ENCODE measurements at regions not wholly inside any gene's neighbourhood (a gene's known extent, or its start where the extent isn't known, plus 50 kb on each side); places are given as distances from the start of the nearest gene placed in this dataset.

DNA sequence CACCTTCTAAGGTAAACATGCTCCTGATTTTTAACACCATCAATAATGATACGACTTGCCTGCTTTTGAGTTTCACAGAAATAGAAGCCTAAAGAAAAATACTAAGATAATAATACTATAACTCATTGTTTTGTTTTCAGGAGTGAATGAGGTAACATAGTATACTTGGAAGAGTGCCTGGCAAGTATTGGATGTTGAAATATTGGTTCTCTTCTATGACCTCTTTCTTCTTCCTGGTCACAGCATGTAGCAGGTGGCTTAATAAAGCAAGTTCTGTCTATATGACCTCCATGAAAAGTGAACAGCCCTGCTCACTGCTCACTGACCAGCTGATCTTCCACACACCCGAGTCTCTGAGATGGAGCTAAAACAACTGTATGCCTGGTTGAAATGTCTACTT, 312.3 kb upstream of the ONECUT1 start:
- ATAC-seq: no peak
- ChIA-PET CTCF (ENCODE audit: low intra/inter-chr PET ratio) (no interaction called here), POLR2A (no interaction called here)
- no peaks in the 10 kb centered on the region for H4K20me1 ChIP-seq (replicated peaks; ENCODE audit: control insufficient read depth, insufficient read depth, low read length)
- no peaks in the 10 kb centered on the region for H3K4me1 ChIP-seq (replicated peaks in 1 of 2; ENCODE audit: control insufficient read depth in 2 of 2, insufficient read depth in 2 of 2, low read length in 2 of 2)
- BruUV-seq (replicated peaks): no TSS peak
- no peak overlapping the region for H2AFZ ChIP-seq (ENCODE audit: low read depth, low read length)
- H3K27ac ChIP-seq (ENCODE audit: extremely low read depth, low read depth, low read length): no peak overlapping the region
- no peak for DNase-seq (ENCODE audit: extremely low read depth in 1 of 4, low spot score in 3 of 4)
- no peaks in the 10 kb centered on the region for H3K36me3 ChIP-seq (ENCODE audit: control insufficient read depth, insufficient read depth, low read length)
- intact Hi-C loops (cut with micrococcal nuclease) (no loop called here), in situ Hi-C loops (cut with MboI) (no loop called here)
- no peak overlapping the region for H3K4me2 ChIP-seq (ENCODE audit: insufficient read depth, low read length)
- H3K9me1 ChIP-seq (ENCODE audit: control insufficient read depth, insufficient read depth, low read length): no peaks in the 10 kb centered on the region
- no peak overlapping the region for H3K9ac ChIP-seq (ENCODE audit: insufficient read depth in 1 of 2, low read depth in 2 of 2, low read length in 2 of 2)
- TF ChIP-seq MCM5 (IDR thresholded peaks at IDR 0.05; ENCODE audit: low read depth): no peak
- TF ChIP-seq, protein P1, sequence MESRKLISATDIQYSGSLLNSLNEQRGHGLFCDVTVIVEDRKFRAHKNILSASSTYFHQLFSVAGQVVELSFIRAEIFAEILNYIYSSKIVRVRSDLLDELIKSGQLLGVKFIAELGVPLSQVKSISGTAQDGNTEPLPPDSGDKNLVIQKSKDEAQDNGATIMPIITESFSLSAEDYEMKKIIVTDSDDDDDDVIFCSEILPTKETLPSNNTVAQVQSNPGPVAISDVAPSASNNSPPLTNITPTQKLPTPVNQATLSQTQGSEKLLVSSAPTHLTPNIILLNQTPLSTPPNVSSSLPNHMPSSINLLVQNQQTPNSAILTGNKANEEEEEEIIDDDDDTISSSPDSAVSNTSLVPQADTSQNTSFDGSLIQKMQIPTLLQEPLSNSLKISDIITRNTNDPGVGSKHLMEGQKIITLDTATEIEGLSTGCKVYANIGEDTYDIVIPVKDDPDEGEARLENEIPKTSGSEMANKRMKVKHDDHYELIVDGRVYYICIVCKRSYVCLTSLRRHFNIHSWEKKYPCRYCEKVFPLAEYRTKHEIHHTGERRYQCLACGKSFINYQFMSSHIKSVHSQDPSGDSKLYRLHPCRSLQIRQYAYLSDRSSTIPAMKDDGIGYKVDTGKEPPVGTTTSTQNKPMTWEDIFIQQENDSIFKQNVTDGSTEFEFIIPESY (CRISPR knock-in tag; IDR thresholded peaks at IDR 0.05): no peak
- TF ChIP-seq BRD4 (IDR thresholded peaks at IDR 0.05): no peak
- TF ChIP-seq, protein P2, sequence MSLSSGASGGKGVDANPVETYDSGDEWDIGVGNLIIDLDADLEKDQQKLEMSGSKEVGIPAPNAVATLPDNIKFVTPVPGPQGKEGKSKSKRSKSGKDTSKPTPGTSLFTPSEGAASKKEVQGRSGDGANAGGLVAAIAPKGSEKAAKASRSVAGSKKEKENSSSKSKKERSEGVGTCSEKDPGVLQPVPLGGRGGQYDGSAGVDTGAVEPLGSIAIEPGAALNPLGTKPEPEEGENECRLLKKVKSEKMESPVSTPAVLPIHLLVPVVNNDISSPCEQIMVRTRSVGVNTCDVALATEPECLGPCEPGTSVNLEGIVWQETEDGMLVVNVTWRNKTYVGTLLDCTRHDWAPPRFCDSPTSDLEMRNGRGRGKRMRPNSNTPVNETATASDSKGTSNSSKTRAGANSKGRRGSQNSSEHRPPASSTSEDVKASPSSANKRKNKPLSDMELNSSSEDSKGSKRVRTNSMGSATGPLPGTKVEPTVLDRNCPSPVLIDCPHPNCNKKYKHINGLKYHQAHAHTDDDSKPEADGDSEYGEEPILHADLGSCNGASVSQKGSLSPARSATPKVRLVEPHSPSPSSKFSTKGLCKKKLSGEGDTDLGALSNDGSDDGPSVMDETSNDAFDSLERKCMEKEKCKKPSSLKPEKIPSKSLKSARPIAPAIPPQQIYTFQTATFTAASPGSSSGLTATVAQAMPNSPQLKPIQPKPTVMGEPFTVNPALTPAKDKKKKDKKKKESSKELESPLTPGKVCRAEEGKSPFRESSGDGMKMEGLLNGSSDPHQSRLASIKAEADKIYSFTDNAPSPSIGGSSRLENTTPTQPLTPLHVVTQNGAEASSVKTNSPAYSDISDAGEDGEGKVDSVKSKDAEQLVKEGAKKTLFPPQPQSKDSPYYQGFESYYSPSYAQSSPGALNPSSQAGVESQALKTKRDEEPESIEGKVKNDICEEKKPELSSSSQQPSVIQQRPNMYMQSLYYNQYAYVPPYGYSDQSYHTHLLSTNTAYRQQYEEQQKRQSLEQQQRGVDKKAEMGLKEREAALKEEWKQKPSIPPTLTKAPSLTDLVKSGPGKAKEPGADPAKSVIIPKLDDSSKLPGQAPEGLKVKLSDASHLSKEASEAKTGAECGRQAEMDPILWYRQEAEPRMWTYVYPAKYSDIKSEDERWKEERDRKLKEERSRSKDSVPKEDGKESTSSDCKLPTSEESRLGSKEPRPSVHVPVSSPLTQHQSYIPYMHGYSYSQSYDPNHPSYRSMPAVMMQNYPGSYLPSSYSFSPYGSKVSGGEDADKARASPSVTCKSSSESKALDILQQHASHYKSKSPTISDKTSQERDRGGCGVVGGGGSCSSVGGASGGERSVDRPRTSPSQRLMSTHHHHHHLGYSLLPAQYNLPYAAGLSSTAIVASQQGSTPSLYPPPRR (CRISPR knock-in tag; IDR thresholded peaks at IDR 0.05; ENCODE audit: borderline replicate concordance): no peak
- TF ChIP-seq POU5F1 (IDR thresholded peaks at IDR 0.05; ENCODE audit: borderline replicate concordance, low read depth, low read length, partially characterized antibody): no peak
- TF ChIP-seq, protein P3, sequence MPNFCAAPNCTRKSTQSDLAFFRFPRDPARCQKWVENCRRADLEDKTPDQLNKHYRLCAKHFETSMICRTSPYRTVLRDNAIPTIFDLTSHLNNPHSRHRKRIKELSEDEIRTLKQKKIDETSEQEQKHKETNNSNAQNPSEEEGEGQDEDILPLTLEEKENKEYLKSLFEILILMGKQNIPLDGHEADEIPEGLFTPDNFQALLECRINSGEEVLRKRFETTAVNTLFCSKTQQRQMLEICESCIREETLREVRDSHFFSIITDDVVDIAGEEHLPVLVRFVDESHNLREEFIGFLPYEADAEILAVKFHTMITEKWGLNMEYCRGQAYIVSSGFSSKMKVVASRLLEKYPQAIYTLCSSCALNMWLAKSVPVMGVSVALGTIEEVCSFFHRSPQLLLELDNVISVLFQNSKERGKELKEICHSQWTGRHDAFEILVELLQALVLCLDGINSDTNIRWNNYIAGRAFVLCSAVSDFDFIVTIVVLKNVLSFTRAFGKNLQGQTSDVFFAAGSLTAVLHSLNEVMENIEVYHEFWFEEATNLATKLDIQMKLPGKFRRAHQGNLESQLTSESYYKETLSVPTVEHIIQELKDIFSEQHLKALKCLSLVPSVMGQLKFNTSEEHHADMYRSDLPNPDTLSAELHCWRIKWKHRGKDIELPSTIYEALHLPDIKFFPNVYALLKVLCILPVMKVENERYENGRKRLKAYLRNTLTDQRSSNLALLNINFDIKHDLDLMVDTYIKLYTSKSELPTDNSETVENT (CRISPR knock-in tag; IDR thresholded peaks at IDR 0.05): no peak
- no peak for TF ChIP-seq ZNF174 (CRISPR knock-in tag; IDR thresholded peaks at IDR 0.05)
- TF ChIP-seq LEF1 (IDR thresholded peaks at IDR 0.05): no peak
- TF ChIP-seq HMG20A (CRISPR knock-in tag; conservative IDR thresholded peaks at IDR 0.05): no peak
- TF ChIP-seq ESRRA (IDR thresholded peaks at IDR 0.05; ENCODE audit: borderline replicate concordance, low read depth): no peak
- TF ChIP-seq MTA2 (IDR thresholded peaks at IDR 0.05; ENCODE audit: low read depth): no peak
- no peak for TF ChIP-seq ZNF830 (CRISPR knock-in tag; IDR thresholded peaks at IDR 0.05)
- TF ChIP-seq ZFP1 (CRISPR knock-in tag; IDR thresholded peaks at IDR 0.05): no peak
- TF ChIP-seq TAF15 (IDR thresholded peaks at IDR 0.05; ENCODE audit: low read depth, low read length): no peak
- TF ChIP-seq DPF2 (IDR thresholded peaks at IDR 0.05): no peak
- no peaks in the 10 kb centered on the region for H3K27me3 ChIP-seq (ENCODE audit: control insufficient read depth in 2 of 2, insufficient read depth in 2 of 2, low read length in 2 of 2)
- no peak for FAIRE-seq
- no peaks in the 10 kb centered on the region for H3K79me2 ChIP-seq (ENCODE audit: control insufficient read depth, insufficient read depth, low read length)
- 3% methylated on average over 2 of the region's 2 CpGs for WGBS (ENCODE audit: insufficient coverage, low coverage, missing lambda C conversion rate)
- no peak overlapping the region for H3K4me3 ChIP-seq
- H3K9me3 ChIP-seq (replicated peaks; ENCODE audit: control insufficient read depth, insufficient read depth, low read depth, low read length): peaks cover 3% of the 10 kb centered on the region; the same call in 1 of the 2 replicates
